Stimulated activated CD8-positive, alpha-beta memory T cell treated with anti-CD3 and anti-CD28 coated beads, Interleukin-7, amount 100 ng/mL, for 24 hours (primary cell): ENCODE measurements at regions not wholly inside any gene's neighbourhood (a gene's known extent, or its start where the extent isn't known, plus 50 kb on each side); places are given as distances from the start of the nearest gene placed in this dataset.

Experiments used
- DNase-seq: peaks from one replicate; pipeline ENCODE4 v3.0.0-alpha.2; 2020; ENCODE audit warnings: low read depth

- no peak for DNase-seq
Observed at GRCh38 chr2:12970861-12971260, 254.1 kb downstream of the TRIB2 start.

GRCh38 chr2:12971581-12972365 is 255.0 kb downstream of the TRIB2 start:
- no peak for DNase-seq

GRCh38 chr2:12978066-12978835 is 261.5 kb downstream of the TRIB2 start:
- DNase-seq = no peak

- no peak for DNase-seq
Observed at GRCh38 chr2:12979066-12979465, 262.3 kb downstream of the TRIB2 start.

- DNase-seq = no peak
Observed at GRCh38 chr2:12980817-12981216, 264.1 kb downstream of the TRIB2 start.

- DNase-seq = no peak
Observed at GRCh38 chr2:12982149-12982584, 265.4 kb downstream of the TRIB2 start.

GRCh38 chr2:12987246-12987645 is 270.5 kb downstream of the TRIB2 start:
- no peak for DNase-seq

GRCh38 chr2:12988279-12988678 is 271.5 kb downstream of the TRIB2 start:
- no peak for DNase-seq

- no peak for DNase-seq
Observed at GRCh38 chr2:12990523-12990922, 273.8 kb downstream of the TRIB2 start.

- DNase-seq = no peak
Observed at GRCh38 chr2:12998685-12999084, 281.9 kb downstream of the TRIB2 start.

- no peak for DNase-seq
Observed at GRCh38 chr2:13000664-13001363, 284.1 kb downstream of the TRIB2 start.

- no peak for DNase-seq
Observed at GRCh38 chr2:13001408-13001807, 284.7 kb downstream of the TRIB2 start.

- no peak for DNase-seq
Observed at GRCh38 chr2:13002536-13003331, 286.0 kb downstream of the TRIB2 start.

- DNase-seq = no peak
Observed at GRCh38 chr2:13003500-13003899, 286.8 kb downstream of the TRIB2 start.

- DNase-seq = no peak
Observed at GRCh38 chr2:13005048-13005447, 288.3 kb downstream of the TRIB2 start.

GRCh38 chr2:13005761-13006335 is 289.1 kb downstream of the TRIB2 start:
- DNase-seq = no peak

GRCh38 chr2:13006426-13006825 is 289.7 kb downstream of the TRIB2 start:
- DNase-seq = no peak

GRCh38 chr2:13006829-13007717 is 290.3 kb downstream of the TRIB2 start:
- peak; percentile 28 for DNase-seq

- DNase-seq = no peak
Observed at GRCh38 chr2:13009027-13009642, 292.4 kb downstream of the TRIB2 start.

GRCh38 chr2:13010283-13010682 is 293.5 kb downstream of the TRIB2 start:
- DNase-seq = no peak
